ENCODE measurements at regions not wholly inside any gene's neighbourhood (a gene's known extent, or its start where the extent isn't known, plus 50 kb on each side); places are given as distances from the start of the nearest gene placed in this dataset.

GRCh38 chr4:94156826-94157225 is 50.8 kb upstream of the SMARCAD1 start:
- H3K4me3 Mint-ChIP-seq (ENCODE audit: unreplicated experiment) = no peak overlapping the region
- peaks cover 2% of the 10 kb centered on the region for H3K27me3 Mint-ChIP-seq (ENCODE audit: unreplicated experiment)
- H3K27ac Mint-ChIP-seq (ENCODE audit: unreplicated experiment) = no peak overlapping the region
- no peak for DNase-seq
- peaks cover 5% of the 10 kb centered on the region for H3K36me3 Mint-ChIP-seq (ENCODE audit: unreplicated experiment)
- peaks cover 2% of the 10 kb centered on the region for H3K9me3 Mint-ChIP-seq (ENCODE audit: unreplicated experiment)
- TF ChIP-seq, protein P1, sequence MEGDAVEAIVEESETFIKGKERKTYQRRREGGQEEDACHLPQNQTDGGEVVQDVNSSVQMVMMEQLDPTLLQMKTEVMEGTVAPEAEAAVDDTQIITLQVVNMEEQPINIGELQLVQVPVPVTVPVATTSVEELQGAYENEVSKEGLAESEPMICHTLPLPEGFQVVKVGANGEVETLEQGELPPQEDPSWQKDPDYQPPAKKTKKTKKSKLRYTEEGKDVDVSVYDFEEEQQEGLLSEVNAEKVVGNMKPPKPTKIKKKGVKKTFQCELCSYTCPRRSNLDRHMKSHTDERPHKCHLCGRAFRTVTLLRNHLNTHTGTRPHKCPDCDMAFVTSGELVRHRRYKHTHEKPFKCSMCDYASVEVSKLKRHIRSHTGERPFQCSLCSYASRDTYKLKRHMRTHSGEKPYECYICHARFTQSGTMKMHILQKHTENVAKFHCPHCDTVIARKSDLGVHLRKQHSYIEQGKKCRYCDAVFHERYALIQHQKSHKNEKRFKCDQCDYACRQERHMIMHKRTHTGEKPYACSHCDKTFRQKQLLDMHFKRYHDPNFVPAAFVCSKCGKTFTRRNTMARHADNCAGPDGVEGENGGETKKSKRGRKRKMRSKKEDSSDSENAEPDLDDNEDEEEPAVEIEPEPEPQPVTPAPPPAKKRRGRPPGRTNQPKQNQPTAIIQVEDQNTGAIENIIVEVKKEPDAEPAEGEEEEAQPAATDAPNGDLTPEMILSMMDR (IDR thresholded peaks at IDR 0.05; ENCODE audit: partially characterized antibody, unreplicated experiment) = no peak
- no peaks in the 10 kb centered on the region for H3K4me1 Mint-ChIP-seq (ENCODE audit: low read depth, unreplicated experiment)

All from glutamatergic neuron (in vitro differentiated cells).